AG09319 (cell line): ENCODE measurements at regions not wholly inside any gene's neighbourhood (a gene's known extent, or its start where the extent isn't known, plus 50 kb on each side); places are given as distances from the start of the nearest gene placed in this dataset.

Experiments
- DNase-seq: peaks from one replicate; pipeline ENCODE4 v3.0.0-alpha.2; 2010; ENCODE audit warnings: low read depth; ENCODE audit errors: extremely low read depth
- CTCF ChIP-seq: IDR thresholded peaks from 2 replicates; pipeline ENCODE4 v1.5.1; 2011; ENCODE audit warnings: low read depth, mild to moderate bottlenecking, inconsistent platforms, low read length, moderate library complexity

GRCh38 chr2:194203898-194204297, 1453.1 kb upstream of the SLC39A10 start:
- TF ChIP-seq CTCF, result no peak
- DNase-seq, result no peak

- TF ChIP-seq CTCF, result no peak
- no peak for DNase-seq
Measured at GRCh38 chr2:194182888-194183287, 1474.1 kb upstream of the SLC39A10 start.

- TF ChIP-seq CTCF, result no peak
- no peak for DNase-seq
Measured at GRCh38 chr2:194176134-194176533, 1480.9 kb upstream of the SLC39A10 start.

GRCh38 chr2:194166818-194167217, 1490.2 kb upstream of the SLC39A10 start:
- DNase-seq, result no peak
- no peak; the same call in 1 of the 2 replicates for TF ChIP-seq CTCF

GRCh38 chr2:194155431-194155830, 1501.6 kb upstream of the SLC39A10 start:
- no peak for DNase-seq
- TF ChIP-seq CTCF, result no peak

- no peak for DNase-seq
- no peak for TF ChIP-seq CTCF
Measured at GRCh38 chr2:194151231-194151630, 1505.8 kb upstream of the SLC39A10 start.

- DNase-seq, result no peak
- no peak for TF ChIP-seq CTCF
Measured at GRCh38 chr2:194135463-194135862, 1521.6 kb upstream of the SLC39A10 start.
